ENCODE measurements at regions not wholly inside any gene's neighbourhood (a gene's known extent, or its start where the extent isn't known, plus 50 kb on each side); places are given as distances from the start of the nearest gene placed in this dataset.
A peak's percentile ranks its signal among the peaks of the same experiment; 100 is the strongest.

DNA sequence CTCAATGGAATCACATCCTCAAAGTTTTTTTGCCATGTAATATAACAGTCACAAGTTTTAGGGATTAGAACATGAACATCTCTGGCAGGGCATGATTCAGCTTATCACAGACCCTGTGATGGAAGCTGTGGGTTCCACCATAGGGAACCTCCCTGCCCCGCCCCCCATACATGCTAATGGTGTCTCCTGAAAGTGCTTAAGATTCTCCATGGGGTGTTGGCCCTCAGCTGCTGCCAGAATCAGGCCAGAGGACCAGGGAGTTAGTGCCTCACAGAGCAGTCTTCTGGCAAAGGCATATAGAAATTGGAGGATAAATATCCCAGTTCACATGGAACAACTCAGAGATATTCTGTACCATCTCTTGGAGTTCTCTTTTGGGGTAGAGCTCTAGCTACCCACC lies 119.4 kb downstream of the RAB11FIP2 start:
- no peak for DNase-seq (ENCODE audit: low read depth)

DNA sequence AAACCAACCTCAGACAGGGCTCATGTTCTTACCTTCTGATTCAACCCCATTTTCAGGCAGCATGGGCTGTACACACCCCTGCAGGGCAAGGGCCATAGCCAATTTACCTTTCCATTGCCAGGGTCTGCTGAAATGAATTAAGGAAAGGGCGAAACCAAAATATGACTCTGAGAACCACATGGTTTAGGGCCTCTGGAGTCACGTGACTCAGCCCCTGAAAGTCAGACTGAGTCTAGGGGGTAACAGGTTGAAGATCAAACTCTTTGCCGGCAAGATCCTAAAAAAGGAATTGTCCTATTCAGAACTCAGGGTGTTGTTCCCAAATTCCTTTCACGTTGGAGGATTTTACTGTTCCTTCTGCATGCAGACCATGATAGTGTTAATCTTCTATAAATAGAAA lies 118.9 kb downstream of the RAB11FIP2 start:
- DNase-seq (ENCODE audit: low read depth), result no peak

GRCh38 chr10:117928281-117928680 lies 118.5 kb downstream of the RAB11FIP2 start:
- DNase-seq (ENCODE audit: low read depth), result no peak

DNA sequence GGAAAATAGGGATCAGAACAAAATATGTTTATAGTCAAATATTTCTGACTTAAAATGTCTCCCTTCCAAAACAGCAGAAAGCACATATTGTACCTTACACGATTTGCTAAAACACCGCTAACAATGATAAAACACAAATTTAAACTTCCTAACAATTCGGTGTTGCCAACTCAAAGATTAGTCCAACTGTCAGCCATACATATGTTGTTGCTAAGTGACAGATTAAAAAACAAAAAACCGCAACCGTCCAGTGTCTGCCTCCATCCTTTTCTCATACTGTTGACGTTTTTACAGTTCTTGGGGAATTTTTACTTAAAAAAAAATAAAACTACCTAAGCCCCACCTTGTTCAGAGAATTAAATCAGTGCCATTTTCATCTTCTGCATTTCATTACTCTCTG lies 118.0 kb downstream of the RAB11FIP2 start:
- DNase-seq (ENCODE audit: low read depth), result no peak

DNA sequence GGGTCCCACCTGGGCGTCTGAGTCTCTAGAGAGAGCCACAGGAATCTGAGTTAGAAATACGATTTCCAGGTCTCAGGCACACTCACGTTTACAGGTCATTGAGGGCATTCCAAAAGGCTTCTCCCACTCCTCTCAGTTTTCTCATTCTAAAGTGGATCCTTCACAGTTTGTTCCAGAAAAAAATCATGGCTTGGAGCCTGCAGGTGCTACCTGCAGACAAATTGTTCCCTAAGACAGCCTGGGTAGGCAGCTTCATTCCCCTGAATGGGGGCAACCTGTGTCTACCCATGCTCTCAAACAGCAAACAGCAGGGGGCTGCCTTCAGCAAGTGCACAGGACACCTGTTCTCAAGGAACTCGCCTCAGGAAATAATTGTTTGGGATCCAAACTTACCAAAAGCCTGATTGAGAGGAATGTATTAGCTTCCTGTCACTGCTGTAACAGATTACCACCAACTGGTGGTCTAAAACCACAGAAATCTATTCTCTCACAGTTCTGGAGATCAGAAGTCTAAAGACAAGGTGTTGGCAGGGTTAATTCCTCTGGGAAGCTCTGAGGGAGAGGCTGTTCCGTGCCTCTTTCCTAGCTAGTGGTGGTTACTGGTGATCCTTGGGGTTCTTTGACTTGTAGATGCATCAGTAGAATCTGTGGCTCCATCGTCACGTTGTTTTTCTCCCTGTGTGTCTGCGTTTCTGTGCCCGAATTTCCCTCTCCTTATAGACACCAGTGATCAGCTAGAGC lies 117.2 kb downstream of the RAB11FIP2 start:
- DNase-seq (ENCODE audit: low read depth), result no peak

- DNase-seq (ENCODE audit: low read depth), result no peak
These were observed 115.7 kb downstream of the RAB11FIP2 start for GRCh38 chr10:117931078-117931477.

GRCh38 chr10:117933036-117933435 lies 113.7 kb downstream of the RAB11FIP2 start:
- DNase-seq (ENCODE audit: low read depth), result peak; percentile 49

GRCh38 chr10:117934477-117934876 lies 112.3 kb downstream of the RAB11FIP2 start:
- DNase-seq (ENCODE audit: low read depth), result no peak

- DNase-seq (ENCODE audit: low read depth), result no peak
These were observed 110.6 kb downstream of the RAB11FIP2 start for GRCh38 chr10:117936141-117936540.

DNA sequence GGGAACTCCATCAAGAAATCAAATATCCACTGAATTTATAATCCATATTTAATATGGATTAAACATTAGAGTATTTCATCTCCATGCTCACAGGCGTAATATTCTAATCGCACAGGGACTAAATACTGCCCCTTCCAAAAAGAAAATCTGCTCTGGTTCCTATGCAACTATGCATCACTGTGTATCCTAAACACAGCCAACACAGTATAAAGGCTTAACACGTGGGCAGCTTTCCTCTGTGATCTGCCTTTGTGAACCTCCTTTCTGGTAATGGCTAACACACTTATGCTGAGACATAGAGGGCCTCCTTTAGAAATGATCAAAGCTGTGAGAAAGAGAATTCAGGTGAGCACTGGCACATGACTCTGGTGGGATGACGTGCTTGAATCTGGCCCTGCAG lies 110.2 kb downstream of the RAB11FIP2 start:
- no peak for DNase-seq (ENCODE audit: low read depth)

DNA sequence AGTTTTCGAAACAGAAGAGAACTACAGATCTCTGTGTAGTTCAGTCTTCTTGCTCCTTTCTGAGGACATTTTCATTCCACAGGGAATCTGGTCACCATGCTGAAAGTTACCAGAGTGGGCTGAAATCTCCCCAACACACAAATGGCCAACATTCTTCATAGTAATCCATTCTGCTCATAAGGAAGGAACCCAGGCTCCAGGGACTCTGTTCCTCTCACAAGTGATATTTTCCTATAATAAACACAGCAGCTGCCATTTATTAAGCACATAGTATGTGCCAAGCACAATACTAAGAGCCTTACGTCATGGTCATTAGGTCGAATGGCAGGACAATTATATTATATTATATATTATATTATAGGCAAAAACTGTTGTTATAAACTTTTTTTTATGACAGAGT lies 109.8 kb downstream of the RAB11FIP2 start:
- no peak for DNase-seq (ENCODE audit: low read depth)

GRCh38 chr10:117938104-117938503 lies 108.6 kb downstream of the RAB11FIP2 start:
- DNase-seq (ENCODE audit: low read depth), result no peak

DNA sequence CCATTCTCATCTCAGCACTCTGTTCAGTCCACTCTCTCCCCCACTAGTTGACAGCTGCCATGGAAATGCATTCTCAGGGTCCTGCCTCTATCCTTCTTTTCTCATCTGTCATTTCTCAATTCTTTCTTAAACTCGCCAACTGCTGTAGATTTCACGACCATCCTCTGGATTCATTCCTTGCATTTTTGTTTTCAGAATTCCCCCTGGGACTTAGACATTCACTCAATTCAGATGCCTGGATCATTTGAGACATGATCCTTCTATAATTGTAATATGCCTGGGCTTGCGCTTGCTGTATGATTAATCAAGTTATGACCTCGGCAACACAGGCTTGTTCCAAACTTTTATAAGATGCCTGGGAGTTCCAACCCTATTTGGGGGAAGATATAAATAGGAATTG lies 104.5 kb downstream of the RAB11FIP2 start:
- DNase-seq (ENCODE audit: low read depth), result no peak

GRCh38 chr10:117944676-117945447 lies 101.9 kb downstream of the RAB11FIP2 start:
- DNase-seq (ENCODE audit: low read depth), result no peak

DNA sequence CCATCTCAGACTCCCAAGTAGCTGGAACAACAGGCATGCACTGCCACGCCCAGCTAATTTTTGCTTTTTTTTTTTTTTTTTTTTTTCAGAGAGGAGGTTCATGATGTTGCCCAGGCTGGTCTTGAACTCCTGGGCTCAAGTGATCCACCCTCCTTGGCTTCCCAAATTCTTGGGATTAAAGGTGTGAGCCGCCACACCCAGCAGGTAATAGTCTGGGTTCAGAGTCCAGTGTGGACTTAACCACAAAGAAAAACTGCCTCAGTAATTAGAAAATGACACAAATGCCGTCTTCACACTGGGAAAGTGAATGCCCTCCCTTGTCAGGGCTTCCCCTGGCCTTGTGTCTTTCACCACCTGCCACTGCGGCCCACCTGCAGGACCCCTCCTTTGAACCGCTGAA lies 101.1 kb downstream of the RAB11FIP2 start:
- DNase-seq (ENCODE audit: low read depth), result no peak

DNA sequence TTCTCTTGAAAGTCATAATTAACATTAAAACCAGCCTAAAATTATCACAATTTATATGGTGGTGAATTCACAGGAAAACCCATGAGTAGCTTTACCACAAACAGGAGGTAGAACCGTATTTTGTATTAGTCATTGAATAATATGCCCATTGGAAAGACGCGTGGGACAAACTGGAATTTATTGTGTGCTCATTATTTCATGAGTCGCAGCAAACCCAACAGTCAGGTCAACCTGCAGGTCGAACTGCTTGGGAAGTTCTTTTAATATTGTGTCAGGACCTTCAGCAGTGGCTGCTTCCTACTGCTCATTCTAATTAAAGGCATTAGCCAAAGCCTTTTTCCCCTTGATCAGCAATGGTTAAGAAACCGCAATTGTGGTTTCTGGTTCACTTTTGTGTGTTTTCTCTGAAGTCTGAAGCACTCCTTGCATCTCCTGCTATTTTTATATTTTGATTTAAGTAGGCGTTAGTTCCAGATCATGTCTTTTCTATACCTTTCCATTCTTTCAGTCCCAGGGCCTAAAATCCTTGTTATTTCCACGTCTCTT lies 100.1 kb downstream of the RAB11FIP2 start:
- DNase-seq (ENCODE audit: low read depth), result peak; percentile 85

GRCh38 chr10:117948493-117948892 lies 98.2 kb downstream of the RAB11FIP2 start:
- no peak for DNase-seq (ENCODE audit: low read depth)

DNA sequence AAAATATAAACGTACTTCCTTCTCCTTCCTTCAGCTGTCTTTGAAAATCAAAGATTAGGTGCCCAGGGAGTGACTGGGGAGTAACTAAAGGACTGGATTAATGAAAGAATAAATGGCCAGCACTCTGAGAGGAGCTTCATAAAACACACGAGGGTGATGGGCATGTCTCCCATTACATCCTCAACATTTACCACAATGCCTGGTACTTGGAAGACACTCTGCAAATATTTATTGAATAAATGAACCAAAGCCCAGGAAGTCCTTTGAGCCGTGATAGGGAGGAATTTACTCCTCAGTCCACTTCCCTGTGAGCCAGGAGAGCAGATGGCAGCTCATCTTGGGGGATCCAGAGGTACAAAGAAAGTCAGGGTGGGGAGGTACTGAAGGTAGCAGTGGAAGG lies 96.3 kb downstream of the RAB11FIP2 start:
- DNase-seq (ENCODE audit: low read depth), result no peak
